Islet precursor cell (in vitro differentiated cells): ENCODE measurements at regions not wholly inside any gene's neighbourhood (a gene's known extent, or its start where the extent isn't known, plus 50 kb on each side); places are given as distances from the start of the nearest gene placed in this dataset.
"Not testable (repeated sequence)": the region's sequence is repeated elsewhere in the genome, so short reads cannot be mapped to it uniquely, and the experiment has no call there.

Experiments used
- DNase-seq: peaks from one replicate; pipeline ENCODE4 v3.0.0-alpha.2; 2018

DNA sequence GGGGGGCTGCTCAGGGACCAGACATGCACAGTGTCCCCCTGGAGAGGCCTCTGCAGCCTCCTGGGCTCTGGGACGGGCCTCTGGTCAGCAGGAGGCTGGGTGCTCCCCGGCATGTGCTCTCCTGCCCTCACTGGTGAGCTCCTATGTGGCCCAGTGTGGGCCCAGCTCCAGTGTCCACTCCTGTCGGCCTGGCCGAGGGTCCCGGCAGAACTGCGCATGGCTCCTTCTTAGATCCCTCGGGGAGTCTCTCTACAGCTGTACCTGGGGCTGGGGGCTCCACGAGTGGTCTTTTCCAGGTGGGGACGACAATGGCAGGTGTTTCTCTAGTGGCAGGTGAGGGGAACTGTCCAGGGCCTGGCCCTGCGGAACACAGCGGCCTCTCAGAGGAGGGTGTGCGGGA is 367.3 kb downstream of the TMEM121 start:
- DNase-seq: not testable (repeated sequence)

DNA sequence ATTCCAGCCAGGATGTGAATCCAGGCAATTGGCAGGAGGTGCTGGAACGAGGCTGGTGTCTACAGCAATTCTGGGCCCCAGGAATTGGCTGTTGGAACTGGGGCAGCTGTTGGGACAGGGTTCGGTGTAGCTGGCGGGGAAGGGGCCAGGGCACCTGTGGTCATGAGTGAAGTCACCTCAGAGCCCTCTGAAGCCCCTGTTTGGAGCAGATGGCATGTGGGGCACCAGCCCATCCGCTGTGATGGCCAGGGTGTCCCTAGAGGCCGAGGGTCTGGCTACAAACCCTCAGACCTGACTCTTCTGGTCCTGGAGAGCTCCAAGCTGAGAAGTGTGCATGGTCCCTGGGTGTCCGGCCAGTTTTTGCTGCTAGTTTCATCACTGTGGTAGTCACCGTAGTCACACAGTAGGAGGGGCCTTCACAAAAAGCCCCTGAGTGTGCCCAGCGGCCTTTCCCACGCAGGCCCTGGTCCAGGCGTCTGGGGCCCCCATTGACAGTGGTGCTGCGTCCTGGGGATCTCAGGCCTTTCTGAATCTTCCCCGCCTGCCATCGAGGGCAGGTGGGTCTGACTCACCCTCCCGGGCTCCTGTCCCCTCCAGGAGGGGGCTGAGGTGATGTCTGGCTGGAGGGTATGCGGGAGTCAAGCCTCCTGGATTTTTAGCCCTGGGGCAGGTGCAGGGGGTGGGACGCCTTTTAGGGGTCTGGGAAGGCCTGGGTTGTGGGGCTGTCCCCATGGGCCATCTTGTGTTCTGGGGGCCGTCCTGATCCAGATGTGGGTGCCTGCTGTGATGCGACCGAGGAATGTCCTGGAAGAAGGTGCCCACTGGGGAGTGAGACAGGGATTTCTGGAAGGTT is 368.0 kb downstream of the TMEM121 start:
- DNase-seq: peak; percentile 22

DNA sequence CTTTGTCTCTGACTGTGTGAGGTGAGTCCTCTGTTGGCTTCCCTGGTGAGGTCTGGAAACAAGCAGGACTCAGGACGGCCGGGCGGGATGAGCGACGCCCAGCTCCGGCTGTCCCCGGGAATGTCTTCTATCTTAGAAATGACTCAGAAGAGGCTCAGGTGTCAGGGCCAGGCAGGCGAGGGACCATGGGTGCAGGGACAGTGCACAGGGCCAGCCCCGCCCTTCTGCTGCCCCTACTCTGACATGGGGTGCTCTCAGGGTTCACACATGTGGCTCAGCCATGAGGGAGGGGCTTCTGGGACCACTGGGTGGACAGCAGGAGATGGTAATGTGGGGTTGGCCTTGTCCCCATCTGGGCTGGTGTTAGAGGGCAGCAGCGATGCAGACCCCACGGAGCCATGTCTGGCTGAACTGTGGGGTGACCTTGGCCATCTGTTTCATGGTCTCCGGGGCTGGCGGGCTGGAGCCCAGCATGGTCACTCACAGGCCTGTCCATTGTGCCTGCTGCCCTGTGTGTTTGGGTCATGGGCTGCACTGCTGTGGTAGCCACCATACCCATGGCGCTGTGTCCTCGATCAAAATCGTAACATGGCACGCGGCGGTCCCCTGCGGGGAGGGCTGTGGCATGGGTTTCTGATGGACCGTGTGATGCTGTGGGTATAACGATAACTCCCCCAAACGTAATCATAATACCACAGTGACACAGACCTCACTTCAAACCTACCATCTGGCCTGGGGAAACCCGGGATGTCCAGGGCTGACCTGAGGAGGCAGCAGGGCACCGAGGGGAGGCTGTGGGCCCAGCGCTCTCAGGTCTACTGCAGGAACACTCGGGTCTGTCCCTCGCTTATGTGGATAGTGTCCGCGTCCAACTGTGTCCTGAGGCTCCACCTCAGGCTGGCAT is 368.8 kb downstream of the TMEM121 start:
- DNase-seq: no peak

DNA sequence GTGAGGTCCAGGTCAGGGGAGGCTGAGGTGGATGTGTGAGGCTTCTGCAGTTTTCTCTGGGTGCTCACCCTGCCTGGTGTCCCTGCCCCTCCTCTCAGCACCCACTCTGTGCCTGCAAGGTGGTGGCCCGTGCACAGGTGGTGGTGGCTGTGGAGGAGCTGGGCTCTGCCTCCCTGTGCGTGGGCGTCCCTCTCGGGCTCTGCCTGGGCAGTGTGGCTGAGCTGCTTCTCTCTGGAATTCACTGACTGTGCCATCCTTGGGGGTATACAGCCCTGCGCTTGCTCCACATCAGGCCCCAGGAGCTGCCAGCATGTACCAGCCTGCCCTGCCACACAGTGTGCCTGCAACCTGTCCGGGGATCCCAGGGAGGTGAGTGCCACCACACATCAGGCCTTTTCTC is 369.8 kb downstream of the TMEM121 start:
- DNase-seq: not testable (repeated sequence)

DNA sequence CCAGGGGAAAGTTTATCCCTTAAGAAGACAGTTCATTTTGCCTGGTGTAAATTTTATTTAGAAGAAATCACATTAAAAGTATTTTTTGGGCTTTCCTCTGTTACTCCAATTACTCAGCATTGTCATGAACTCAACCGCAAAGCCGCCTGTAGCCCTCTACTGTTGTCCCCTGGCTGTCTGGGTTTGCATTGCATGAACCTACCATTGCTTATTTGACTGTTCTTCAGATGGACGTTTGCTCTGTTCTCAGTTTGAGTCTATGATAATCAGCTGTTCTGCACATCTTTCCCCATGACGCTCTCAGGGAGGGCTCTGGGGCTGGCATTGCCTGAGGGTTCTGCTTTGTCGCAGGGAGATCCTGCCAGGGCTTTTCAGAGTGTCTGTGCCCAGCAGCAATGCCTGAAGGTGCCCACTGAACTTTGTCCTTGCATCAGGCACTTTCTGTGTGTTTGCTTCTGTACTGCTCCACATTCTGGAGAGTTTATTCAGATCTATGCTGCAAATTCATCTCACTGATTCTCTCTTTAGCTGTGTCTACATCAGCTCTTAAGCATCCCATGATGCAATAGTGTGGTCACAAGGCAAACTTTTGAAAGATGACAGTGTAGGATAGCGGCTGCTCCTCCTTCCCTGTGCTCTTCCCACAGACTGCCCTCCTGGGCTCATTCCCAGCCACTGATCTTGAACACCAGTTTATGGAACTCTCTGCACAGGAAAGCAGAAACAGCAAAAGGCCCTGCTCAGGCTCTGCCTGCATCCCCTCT is 370.8 kb downstream of the TMEM121 start:
- not testable (repeated sequence) for DNase-seq

DNA sequence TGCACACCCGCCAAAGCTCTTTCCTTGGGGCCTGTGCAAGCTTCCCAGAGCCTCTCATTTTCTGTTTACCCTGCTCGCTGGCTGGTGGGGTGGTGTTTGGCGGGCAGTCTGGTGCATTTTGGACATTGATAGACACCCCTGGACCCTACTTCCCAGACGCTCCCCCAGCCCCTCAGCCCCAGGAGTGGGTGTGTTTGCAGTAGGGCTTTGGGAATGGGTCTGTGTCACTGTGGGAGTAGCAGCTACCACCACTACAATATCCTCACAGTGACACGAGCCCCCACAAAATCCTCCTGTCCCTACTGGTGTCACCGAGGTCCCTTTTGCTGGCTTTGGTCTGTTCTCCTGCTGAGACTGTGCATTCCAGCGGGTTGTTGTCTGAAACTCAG is 371.3 kb downstream of the TMEM121 start:
- no peak for DNase-seq

DNA sequence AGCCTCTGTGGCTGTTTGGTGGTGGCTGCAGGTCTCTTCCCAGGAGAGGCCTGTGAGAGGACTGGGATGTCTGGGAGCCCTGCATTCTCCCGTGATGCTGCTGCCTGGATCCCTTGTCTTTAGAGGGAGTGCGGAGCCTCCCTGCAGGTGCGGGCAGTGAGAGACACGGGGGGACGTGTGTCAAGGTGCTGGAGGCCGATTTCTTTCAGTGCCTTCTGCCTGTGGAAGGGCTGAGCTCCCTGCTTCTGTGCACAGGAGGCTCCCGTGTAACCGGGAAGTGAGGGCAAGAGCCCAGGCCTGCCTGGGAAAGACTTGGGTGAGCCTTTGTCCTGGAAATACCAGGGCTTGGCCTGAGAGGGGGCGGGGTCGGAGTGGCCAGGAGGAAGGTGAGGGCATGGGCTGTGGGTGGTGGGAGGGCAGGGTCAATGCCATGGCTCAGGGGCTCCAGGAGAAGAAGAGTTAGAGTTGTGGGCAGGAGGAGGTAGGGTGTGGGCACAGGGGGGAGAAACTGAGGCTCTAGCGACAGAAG is 372.2 kb downstream of the TMEM121 start:
- DNase-seq: no peak

DNA sequence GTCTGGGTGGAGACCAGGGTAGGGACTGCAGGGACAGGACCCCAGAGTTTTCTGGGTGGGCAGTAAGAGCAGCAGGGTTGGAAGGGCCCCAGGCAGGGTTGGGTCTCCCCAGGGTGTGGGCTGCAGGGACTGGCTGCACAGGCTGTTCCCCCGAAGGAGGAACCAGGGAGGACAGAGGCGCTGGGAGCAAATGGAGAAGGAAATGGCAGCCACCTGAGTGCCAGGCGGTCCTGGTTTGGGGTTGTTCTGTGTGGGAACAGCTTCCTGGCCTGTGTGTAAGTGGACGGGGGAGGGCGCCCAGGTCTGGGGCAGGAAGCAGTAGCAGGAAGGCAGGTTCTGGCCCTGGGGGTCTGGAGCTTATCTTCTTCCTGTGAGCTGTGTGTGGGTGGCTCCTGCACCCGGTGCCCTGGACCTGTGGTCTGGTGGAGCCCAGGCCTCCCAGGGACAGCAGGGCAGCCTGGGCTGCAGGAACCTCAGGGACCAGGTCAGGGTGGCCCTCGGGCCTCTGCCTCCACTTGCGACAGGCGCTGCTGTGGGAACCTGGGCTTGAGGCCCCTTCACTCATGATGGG is 372.8 kb downstream of the TMEM121 start:
- no peak for DNase-seq

DNA sequence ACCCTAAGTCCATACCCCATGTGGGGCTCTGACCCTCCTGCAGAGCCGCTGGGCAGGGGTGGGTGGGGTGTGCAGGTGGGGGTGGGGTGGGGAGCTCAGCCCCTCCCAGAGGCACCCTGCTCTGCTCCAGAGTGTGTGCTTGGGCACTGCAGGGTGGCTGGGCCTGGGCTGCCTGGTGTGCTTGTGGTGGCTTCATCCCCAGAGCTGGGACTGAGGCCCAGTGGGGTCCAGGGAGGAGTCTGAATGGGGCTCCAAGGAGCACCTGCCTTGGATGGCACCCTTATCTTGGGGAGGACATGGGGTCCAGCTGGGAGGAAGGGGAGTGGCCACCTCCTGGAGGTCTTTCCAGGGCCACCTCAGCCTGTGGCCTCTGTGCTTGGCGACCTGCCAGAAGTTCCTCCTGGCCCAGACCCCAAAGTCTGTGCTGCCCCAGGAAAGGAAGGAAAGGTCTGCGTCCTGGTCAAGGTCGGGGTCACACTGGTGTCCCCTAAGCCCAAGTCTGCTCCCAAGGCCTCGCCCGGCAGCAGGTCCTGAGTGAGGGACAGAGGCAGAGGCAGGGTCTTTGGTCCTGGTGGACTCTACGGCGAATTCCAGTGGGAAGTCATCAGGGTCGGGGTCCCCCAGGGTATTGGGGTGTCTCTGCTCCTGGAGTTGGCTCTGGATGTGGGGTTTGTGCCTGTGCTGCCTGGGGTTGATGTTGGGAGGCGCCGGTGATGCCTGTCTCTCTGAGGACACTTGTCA is 373.4 kb downstream of the TMEM121 start:
- no peak for DNase-seq

DNA sequence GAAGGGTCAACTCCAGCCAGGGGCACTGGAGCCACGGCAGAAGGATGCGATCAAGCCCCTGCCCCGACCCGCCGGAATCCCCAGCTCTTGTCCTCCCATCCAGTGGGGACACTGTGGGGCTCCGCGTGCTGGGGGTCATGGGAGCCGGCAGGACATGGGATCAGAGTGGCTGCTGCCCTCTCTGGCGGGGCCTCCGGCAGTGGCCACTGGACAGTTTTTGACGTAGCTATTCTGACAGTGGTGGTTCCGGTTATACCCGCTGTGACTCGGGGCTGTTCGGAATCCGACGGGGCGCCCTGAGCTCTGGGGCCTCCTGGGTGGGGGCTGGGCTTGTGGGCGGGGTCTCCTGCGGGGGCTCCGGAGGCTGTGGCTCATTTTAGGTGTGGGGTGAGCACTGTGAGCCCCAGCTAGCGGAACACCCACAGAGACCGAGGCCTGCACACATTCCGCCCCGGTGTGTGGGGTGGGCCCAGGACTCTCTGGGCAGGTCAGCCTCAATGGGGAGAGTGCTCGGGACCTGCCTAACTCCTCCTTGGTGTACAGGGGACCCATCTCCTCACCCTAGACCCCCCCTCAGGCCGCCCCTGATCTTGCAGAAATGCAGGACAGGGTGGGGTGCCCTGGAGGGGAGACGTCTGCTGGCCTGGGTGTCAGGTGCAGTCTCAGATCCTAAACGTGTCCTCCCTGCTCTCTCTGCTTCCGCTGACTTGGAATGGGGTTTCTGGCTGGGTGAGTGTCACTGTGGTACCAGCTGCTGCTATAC is 374.2 kb downstream of the TMEM121 start:
- DNase-seq: no peak

DNA sequence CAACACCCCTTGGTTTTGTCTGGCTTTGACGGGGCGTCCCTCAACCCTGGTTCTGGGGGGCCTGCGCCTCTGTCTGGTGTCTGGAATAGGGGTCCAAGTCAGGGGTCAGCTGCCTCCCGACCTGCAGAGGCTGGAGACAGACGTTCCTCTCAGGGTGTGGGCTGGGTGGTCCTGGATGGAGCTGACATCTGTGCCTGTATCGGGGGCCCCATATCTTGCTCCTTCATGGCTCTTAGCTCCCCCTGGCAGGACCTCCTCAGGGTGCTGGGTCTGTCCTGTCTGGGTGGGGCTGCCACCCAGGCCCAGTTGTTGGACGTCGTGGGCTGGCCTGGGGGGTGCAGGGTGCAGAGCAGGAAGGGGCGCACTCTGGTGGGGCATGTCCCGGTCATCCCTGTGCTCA is 374.8 kb downstream of the TMEM121 start:
- DNase-seq: no peak

DNA sequence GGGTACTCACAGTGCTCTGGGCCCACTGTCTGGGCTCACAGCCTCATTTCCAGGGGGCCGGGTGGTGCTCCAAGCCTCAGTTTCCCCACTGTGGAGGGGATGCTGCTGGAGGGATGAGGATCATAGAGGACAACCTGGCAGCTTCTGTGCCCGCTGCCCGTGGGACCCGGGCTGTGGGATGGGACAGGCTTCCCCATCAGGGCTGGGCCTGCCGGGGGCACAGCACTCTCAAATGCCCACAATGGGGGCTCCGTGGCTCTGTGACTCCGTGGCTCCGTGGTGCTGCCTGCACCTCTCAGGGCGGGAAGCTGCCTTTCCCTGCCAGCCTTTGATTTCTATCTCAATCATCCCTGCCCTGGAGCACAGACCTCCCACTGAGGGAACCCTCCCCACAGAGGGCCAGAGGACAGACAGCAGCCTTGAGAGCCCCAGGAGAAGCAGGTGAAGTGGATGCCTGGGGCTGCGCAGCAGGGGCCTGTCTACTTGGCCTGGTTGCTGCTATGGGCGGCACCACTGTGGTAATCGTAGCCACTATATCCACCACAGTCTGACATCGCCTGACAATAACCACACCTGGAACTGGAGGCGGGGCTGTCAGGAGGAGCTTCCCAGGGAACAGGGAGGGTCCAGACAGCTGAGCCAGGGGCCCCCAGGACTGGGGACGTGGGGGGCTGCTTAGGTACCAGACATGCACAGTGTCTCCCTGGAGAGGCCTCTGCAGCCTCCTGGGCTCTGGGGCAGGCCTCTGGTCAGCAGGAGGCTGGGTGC is 375.9 kb downstream of the TMEM121 start:
- no peak for DNase-seq

DNA sequence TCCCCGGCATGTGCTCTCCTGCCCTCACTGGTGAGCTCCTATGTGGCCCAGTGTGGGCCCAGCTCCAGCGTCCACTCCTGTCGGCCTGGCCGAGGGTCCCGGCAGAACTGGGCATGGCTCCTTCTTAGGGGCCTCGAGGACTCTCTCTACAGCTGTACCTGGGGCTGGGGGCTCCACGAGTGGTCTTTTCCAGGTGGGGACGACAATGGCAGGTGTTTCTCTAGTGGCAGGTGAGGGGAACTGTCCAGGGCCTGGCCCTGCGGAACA is 376.4 kb downstream of the TMEM121 start:
- DNase-seq: not testable (repeated sequence)

DNA sequence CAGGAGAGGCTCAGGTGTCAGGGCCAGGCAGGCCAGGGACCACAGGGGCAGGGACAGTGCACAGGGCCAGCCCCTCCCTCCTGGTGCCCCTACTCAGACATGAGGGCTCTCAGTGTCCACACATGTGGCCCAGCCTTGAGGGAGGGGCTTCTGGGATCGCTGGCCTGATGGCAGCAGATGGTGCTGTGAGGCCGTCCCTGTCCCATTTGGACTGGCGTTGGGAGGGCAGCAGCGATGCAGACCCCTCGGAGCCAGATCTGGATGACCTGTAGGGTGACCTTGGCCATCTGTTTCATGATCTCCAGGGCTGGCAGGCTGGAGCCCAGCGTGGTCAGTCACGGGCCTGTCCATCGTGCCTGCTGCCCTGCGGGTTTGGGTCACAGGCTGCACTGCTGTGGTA is 377.6 kb downstream of the TMEM121 start:
- no peak for DNase-seq

DNA sequence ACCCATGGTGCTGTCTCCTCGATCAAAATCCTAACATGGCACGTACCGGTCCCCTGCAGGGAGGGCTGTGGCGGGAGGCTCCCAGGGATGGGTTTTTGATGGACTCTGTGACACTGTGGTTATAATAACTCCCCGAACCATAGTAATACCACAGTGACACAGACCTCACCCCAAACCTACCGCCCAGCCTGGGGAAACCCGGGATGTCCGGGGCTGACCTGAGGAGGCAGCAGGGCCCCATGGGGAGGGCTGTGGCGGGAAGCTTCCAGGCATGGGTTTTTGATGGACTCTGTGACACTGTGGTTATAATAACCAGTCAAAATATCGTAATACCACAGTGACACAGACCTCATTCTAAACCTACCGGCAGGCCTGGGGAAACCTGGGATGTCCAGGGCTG is 378.0 kb downstream of the TMEM121 start:
- no peak for DNase-seq

DNA sequence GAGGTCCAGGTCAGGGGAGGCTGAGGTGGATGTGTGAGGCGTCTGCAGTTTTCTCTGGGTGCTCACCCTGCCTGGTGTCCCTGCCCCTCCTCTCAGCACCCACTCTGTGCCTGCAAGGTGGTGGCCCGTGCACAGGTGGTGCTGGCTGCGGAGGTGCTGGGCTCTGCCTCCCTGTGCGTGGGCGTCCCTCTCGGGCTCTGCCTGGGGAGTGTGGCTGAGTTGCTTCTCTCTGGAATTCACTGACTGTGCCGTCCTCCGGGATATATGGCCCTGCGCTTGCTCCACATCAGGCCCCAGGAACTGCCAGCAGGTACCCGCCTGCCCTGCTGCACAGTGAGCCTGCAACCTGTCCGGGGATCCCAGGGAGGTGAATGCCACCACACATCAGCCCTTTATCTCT is 379.1 kb downstream of the TMEM121 start:
- DNase-seq: no peak

DNA sequence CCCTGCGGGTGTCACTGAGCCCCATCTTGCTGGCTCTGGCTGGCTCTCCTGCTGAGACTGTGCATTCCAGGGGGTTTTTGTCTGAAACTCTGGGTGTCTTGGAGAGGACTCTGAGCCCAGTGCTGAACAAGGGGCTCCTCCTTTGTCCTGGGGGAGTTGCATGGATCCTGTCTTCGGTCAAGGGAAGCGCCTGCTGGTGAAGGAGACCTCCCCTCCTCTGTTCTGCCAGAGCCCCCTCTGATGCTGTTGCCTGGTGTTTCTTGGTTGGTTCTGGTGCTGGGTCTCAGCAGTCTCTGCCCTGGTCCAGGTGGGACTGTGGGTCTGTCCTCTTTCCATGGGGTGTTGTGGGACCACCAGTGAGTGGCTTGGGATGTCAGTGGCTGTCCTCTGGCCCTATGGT is 380.9 kb downstream of the TMEM121 start:
- no peak for DNase-seq

DNA sequence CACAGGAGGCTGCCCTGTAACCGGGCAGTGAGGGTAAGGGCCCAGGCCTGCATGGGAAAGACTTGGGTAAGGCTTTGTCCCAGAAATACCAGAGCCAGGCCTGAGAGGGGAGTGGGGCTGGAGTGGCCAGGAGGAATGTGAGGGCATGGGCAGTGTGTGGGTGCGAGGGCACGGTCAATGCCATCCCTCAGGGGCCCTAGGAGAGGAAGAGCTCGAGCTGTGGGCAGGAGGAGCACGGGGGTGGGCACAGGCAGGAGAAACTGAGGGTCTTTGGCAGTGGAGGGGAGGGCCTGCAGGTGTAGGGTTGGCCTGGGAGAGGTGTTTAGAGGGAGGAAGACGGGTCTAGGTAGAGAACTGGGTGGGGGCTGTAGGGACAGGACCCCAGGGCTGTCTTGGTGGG is 381.6 kb downstream of the TMEM121 start:
- no peak for DNase-seq

DNA sequence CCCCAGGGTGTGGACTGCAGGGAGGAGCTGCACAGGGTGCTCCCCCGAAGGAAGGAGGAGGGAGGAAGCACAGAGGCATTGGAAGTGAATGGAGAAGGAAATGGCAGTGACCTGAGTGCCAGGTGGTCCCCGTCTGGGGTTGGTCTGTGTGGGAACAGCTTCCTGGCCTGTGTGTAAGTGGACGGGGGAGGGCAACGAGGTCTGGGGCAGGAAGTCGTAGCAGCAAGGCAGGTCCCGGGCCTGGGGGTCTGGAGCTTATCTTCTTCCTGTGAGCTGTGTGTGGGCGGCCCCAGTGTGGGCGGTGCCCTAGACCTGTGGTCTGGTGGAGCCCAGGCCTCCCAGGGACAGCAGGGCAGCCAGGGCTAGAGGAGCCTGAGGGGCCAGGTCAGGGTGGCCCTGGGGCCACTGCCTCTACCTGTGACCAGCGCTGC is 382.1 kb downstream of the TMEM121 start:
- no peak for DNase-seq

DNA sequence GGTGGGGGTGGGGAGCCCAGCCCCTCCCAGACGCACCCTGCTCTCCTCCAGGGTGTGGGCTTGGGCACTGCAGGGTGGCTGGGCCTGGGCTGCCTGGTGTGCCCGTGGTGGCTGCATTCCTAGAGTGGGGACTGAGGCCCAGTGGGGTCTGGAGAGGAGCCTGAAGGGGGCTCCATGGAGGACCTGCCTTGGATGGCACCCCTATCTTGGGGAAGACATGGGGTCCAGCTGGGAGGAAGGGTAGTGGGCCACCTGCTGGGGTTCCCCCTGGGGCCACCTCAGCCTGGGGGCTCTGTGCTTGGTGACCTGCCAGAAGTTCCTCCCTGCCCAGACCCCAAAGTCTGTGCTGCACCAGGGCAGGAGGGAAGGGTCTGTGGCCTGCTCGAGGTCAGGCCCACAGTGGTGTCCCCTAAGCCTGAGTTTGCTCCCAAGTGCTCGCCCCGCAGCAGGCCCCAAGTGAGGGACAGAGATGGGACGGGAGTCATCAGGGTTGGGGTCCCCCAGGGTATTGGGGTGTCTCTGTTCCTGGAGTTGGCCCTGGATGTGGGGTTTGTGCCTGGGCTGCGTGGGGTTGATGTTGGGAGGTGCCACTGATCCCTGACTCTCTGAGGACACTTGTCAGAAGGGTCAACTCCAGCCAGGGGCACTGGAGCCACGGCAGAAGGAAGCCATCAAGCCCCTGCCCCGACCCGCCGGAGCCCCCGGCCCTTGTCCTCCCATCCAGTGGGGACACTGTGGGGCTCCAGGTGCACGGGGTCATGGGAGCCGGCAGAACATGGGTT is 382.9 kb downstream of the TMEM121 start:
- DNase-seq: no peak
